ENCODE measurements at regions not wholly inside any gene's neighbourhood (a gene's known extent, or its start where the extent isn't known, plus 50 kb on each side); places are given as distances from the start of the nearest gene placed in this dataset.

- TF ChIP-seq CTCF (IDR thresholded peaks at IDR 0.05) (no peak), POLR2A (IDR thresholded peaks at IDR 0.05) (no peak)
These were observed 666.5 kb downstream of the SQOR start for GRCh38 chr15:46301291-46301690.

All from lower leg skin (tissue), 3 donors.